ENCODE measurements at regions not wholly inside any gene's neighbourhood (a gene's known extent, or its start where the extent isn't known, plus 50 kb on each side); places are given as distances from the start of the nearest gene placed in this dataset.

- in situ Hi-C loops (cut with MboI; ENCODE audit: low sequenced_read_pairs, unreplicated experiment): no loop called here
- TF ChIP-seq, protein P1, sequence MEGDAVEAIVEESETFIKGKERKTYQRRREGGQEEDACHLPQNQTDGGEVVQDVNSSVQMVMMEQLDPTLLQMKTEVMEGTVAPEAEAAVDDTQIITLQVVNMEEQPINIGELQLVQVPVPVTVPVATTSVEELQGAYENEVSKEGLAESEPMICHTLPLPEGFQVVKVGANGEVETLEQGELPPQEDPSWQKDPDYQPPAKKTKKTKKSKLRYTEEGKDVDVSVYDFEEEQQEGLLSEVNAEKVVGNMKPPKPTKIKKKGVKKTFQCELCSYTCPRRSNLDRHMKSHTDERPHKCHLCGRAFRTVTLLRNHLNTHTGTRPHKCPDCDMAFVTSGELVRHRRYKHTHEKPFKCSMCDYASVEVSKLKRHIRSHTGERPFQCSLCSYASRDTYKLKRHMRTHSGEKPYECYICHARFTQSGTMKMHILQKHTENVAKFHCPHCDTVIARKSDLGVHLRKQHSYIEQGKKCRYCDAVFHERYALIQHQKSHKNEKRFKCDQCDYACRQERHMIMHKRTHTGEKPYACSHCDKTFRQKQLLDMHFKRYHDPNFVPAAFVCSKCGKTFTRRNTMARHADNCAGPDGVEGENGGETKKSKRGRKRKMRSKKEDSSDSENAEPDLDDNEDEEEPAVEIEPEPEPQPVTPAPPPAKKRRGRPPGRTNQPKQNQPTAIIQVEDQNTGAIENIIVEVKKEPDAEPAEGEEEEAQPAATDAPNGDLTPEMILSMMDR (IDR thresholded peaks at IDR 0.05; ENCODE audit: borderline replicate concordance, control extremely low read depth, extremely low read depth, insufficient read depth, missing control alignments): no peak
These were observed 1396.9 kb upstream of the IGFBP7 start for GRCh38 chr4:58507079-58507478.

GRCh38 chr4:58502839-58503238 is 1392.7 kb upstream of the IGFBP7 start:
- TF ChIP-seq, protein P1 (IDR thresholded peaks at IDR 0.05; ENCODE audit: borderline replicate concordance, control extremely low read depth, extremely low read depth, insufficient read depth, missing control alignments): no peak
- in situ Hi-C loops (cut with MboI; ENCODE audit: low sequenced_read_pairs, unreplicated experiment): no loop called here
- no peak for DNase-seq (ENCODE audit: low spot score)

More at GRCh38 chr4:58507079-58507478, 1396.9 kb upstream of the IGFBP7 start:
- no peak for DNase-seq (ENCODE audit: low spot score)

DNA sequence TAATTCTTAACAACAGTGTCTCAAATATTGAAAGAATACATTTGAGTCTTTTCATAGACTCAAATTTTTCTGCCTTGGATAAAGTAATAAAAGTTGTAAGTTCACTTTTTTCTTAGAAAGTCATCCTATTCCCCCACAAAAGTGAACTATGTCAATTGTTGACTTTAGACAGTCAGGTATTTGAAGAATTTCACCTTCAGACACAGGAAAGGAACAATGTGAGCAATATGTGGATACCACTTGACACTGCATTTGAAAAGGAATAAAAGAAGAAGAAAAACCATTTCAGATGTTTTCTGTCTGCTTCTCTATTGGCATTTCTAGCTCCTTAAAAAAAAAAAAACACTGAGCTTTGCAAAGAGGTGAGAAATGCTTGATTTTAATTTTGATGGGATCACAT is 1389.0 kb upstream of the IGFBP7 start:
- DNase-seq (ENCODE audit: low spot score): no peak
- in situ Hi-C loops (cut with MboI; ENCODE audit: low sequenced_read_pairs, unreplicated experiment): no loop called here
- TF ChIP-seq, protein P1 (IDR thresholded peaks at IDR 0.05; ENCODE audit: borderline replicate concordance, control extremely low read depth, extremely low read depth, insufficient read depth, missing control alignments): no peak

DNA sequence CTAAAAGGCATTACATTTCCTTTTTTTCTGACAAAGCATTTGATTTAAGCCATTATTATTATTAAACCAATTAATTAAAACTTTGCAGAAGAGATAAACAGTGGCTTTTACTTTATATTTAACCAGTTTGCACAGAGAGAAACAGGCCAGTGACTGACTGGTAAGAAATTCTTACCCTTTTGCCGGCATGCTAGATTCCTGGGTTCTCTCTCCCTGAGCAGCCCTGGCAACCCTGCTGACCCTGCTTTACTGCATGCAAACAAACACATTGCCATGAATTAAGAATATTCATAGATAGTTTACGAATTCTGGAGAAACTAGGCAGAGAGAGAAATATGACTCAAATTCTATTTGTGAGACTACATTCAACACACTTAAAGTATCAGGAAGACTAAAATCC is 1381.4 kb upstream of the IGFBP7 start:
- TF ChIP-seq, protein P1 (IDR thresholded peaks at IDR 0.05; ENCODE audit: borderline replicate concordance, control extremely low read depth, extremely low read depth, insufficient read depth, missing control alignments): no peak
- no peak for DNase-seq (ENCODE audit: low spot score)
- in situ Hi-C loops (cut with MboI; ENCODE audit: low sequenced_read_pairs, unreplicated experiment): no loop called here

DNA sequence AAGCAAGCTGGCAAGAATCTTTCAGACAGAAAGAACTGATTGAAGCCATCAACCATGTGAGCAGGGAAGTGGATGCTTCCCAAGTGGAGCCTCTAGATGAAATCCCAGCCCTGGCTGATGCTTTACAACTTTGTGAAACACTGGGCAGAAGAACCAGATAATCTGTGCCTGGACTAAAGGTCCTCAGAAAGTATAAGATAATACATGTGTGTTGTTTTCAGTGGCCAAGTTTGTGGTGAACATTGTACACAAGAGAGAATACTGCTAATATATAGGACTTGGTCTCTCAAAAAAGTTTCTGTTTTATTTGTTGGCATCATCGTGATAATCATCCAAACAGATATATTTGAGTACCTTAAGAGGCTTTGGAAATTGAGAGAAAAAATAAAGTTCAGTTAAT is 1367.8 kb upstream of the IGFBP7 start:
- TF ChIP-seq, protein P1 (IDR thresholded peaks at IDR 0.05; ENCODE audit: borderline replicate concordance, control extremely low read depth, extremely low read depth, insufficient read depth, missing control alignments): no peak
- DNase-seq (ENCODE audit: low spot score): no peak
- in situ Hi-C loops (cut with MboI; ENCODE audit: low sequenced_read_pairs, unreplicated experiment): no loop called here

DNA sequence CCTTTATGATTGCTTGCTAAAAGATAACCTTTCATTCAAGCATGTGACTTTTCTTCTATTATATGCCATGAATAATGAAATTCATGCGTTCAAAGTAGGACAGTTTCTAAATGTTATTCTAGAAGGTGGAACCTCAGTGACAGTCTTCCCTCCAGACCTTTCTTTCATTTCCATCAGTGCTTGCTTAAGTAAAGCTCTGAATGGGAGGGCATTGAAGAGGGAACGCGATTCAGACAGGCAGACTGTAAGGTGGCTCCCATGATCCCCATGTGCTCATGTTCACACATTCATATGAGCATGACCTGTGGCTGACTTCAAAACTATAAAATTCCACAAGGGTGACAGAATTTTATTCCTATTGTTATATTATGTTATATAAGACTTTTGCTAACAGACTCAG is 1367.3 kb upstream of the IGFBP7 start:
- TF ChIP-seq, protein P1 (IDR thresholded peaks at IDR 0.05; ENCODE audit: borderline replicate concordance, control extremely low read depth, extremely low read depth, insufficient read depth, missing control alignments): no peak
- no peak for DNase-seq (ENCODE audit: low spot score)
- in situ Hi-C loops (cut with MboI; ENCODE audit: low sequenced_read_pairs, unreplicated experiment): no loop called here

DNA sequence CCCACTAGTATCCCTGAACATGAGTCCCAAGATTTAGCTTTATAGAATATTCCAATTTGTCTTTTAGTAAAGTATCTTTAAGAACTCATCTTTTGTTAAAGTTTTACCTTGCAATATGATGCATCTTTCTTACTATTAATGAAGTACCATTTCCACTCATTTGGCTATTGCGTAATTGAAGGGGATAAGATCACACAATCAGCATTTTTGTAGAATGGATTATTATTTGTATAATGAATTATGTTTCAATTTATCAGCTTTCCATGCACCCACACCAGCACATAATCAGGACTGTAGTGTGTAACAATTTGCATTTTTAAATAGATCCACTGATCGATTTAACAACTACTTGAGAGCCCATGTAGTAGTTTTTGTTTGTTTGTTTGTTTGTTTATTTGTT is 1364.9 kb upstream of the IGFBP7 start:
- TF ChIP-seq, protein P1 (IDR thresholded peaks at IDR 0.05; ENCODE audit: borderline replicate concordance, control extremely low read depth, extremely low read depth, insufficient read depth, missing control alignments): no peak
- in situ Hi-C loops (cut with MboI; ENCODE audit: low sequenced_read_pairs, unreplicated experiment): no loop called here

More for the DNA sequence above, 1364.9 kb upstream of the IGFBP7 start:
- DNase-seq (ENCODE audit: low spot score): no peak
